GM21528 (cell line): ENCODE measurements at regions not wholly inside any gene's neighbourhood (a gene's known extent, or its start where the extent isn't known, plus 50 kb on each side); places are given as distances from the start of the nearest gene placed in this dataset.

Source experiments
- ATAC-seq: cut with Tn5 transposase; IDR thresholded peaks from one replicate; pipeline ENCODE4 v1.9.1; 2021; ENCODE audit warnings: mild to moderate bottlenecking, moderate library complexity; ENCODE audit not compliant: unreplicated experiment, low FRiP score

DNA sequence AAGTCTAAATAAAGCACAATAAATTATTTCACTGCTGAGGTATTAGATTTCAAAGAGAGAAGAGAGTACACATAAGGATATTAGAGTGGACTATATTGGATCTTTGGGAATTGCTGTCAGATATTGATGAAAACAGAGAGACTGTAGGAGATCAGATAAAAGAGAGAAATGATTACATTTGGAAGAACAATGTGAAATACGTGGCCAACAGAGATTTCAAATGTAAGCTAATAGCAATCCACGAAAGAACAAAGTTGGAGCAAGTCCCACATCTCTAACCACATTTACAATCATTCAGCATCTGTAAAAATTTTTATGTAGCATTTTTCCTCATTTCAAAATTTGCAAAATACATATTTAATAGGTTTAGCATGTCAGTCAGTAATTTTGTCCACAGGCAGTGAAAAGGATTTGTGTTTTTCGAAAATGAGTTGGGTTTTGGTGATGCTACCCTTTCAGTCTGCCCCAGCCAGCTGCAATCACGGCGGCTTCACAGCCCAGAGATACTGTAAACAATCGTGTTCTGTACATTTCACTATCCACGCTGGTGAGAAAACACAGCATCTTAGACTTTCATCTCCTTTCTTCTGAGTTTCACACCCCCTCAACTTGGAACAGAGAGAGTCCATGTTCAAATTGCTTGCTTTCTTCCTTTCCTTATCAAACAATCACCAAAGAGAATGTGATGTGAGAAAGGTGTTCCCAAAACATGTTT is 209.1 kb upstream of the LYPLAL1 start:
- ATAC-seq, result no peak

DNA sequence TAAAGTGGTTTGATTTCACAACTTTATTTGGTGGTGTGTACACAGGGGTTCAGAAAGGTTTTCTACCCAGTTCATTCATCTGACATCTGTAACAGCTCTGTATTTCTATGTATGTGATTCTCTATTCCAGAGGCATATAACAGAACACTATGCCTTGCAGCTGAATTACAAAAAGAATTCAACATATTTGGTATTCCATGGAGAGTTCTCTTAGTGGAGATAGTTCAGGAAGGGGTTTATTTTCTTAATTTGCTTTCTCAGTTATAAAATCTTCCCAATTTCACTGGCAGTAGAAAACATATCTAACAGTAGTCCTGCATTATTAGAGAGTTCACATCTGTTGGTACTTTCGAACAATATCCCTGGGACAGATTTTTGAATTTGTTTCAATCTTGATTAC is 207.9 kb upstream of the LYPLAL1 start:
- ATAC-seq, result no peak

DNA sequence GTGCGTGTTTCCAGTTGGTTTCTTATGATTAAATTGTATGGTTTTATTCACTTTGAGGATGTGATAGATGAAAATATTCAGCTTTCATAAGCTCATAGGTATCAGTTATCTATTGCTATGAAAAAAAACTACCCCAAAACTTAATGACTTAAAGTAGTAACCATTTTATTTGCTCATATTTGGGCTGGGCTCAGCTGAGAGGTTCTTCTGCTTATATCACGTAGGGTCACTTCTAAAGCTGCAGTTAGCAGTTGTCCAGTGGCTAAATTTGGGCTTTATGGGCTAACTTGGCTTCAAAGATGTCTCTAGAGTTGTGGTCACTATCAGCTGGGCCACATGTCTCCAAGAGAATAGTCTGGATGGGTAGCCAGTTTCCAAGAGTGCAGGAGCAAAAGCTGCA is 206.4 kb upstream of the LYPLAL1 start:
- ATAC-seq, result no peak

DNA sequence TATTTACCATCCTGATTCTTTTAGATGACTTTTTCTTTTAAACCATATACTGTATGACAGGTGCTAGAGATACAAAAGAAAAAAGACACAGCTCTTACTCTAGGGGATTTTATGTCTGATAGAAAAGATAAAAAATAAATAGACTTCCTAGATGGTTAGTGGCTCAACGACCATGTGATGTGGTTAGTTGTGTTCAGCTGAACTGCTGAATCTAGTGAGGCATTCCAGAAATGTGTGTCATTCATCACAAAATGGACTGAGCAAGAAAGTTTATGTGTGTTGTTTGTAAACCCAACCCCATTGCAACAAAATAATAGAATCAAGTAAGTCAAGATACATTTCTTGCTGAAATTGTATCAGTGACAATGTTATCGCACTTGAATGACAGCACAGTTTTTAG is 205.8 kb upstream of the LYPLAL1 start:
- ATAC-seq, result no peak

DNA sequence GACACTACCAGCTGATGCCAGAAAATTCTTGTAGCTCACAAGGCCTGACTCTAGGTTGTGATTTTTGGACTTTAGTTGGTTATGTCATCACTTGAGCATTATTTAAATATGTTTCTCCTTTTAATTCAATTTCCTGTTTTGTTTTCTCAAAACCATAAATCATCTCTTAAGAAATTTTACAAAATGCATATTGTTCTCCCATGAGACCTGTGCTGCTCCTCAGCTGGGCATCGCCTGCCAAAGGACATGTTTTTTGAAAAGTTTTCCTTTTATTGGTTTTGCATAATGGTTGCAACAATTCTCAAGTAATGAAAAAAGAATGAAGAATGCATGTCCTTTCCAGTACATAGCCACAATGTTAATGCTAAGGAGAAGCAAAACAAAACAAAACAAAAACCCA is 204.7 kb upstream of the LYPLAL1 start:
- no peak for ATAC-seq

DNA sequence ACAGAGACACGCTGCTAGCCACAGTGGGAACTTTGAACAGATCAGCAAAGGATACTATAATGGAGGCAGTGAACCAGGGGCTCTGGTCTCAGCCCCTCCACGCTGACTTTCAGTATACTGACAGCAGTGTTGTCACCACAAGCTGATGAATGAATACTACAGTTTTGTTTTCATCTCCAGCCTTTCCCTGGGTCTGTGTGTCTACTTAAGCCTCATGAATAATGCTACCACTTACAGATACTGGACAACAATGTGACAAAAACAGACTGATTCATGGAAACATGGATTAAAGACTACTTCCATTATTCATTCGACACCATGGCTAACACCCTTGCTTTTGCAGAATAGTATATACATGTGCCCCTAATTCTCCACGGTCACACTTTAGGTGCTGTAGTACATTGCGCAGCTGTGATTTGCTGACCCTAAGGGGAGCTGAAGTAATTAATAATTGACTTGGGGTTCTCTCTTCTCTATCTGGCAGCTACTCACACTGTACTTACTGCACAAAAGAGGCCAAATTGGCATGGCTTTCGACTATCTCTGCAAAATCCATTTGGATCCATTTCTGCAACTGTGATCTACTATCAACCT is 203.2 kb upstream of the LYPLAL1 start:
- no peak for ATAC-seq

DNA sequence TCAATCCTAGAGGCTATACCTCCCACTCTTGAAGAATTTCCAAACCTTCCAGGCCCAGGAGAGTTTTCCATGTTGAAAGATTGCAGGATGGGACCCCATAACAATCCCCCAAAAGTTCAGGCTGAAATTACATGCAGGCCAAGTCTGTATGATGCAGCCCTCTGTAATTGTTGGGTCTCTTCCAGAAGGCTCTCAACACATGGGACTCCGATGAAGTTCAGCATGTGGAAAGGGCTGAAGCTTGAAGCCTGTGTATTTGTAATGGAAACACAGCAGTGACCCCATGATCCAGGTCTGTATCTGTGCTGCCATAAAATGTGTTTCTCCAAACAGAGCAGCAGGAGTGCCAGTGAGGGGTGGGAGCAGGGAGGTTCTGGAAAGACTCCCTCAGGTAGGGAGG is 202.5 kb upstream of the LYPLAL1 start:
- no peak for ATAC-seq

DNA sequence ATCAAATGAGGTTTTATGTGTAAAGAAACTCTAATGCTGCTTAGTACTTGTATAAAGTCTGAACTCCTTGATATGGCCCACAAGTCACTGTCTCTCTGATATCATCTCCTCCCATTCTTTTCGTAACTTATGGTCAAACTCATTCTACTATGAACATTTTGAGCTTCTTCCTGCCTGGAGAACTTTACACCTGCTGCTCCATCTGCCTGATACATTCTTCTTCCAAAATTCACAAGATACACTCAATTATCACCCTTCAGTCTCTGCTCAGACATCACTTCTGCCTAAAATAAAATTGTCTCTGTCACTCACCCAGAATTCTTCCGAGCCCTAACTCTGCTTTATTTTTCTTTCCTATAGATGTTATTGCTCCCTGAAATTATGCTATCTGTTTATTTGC is 192.8 kb upstream of the LYPLAL1 start:
- ATAC-seq, result no peak

DNA sequence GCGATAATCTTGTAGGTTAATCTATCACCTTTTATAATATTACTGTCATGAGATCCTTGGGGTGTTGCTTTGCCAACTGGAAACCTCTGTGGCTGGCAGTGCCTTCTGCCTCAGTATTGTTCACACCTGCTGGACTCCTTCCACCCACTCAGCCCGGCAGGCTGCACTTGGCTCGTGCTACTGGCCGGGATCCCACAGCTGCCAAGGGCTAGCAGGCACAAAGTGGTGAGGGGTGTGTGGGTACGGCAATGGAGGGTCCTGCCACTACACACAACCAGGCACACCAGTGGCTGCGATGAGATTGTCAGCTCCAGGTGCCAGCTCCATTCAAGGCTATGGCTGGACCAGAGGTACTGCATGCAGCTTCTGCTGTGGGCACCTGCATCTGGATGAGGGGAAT is 191.2 kb upstream of the LYPLAL1 start:
- no peak for ATAC-seq

DNA sequence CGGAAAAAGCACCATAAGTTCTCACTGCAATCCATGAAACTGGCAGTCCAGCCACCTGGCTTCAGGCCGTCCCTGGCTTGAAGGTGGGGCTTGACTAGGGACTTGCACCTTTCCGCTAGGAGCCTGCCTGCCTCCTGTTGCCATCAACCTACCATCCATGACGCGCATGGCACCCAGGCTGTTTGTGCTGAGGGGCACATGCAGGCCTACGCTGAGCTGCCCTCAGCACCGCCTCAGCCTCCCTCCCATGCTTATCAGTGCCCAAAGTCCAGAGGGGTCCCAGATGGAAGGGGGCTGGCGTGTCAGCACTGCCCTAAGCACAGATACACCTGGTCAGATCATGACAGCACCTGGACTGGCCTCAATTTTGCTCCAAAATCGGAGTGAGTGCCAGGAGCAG is 190.2 kb upstream of the LYPLAL1 start:
- ATAC-seq, result no peak

DNA sequence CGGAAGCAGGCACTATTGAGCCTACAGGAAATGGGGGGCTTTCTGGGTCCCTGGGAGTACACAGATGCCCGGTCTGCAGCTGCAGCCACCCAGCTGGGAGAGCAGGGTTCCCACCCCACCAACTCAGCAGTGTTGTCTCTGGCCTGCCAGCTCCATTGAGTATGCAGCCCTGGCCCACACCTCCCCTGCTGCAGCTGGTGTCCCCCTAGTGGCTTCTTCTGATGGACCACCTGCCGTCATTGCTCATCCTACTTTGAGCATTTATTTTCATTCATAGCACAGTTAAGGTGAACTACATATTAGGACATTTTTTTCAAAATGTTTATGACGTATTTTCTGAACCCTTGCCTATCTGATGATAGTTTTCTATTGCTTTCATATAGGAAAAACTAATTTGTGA is 189.8 kb upstream of the LYPLAL1 start:
- ATAC-seq, result no peak

DNA sequence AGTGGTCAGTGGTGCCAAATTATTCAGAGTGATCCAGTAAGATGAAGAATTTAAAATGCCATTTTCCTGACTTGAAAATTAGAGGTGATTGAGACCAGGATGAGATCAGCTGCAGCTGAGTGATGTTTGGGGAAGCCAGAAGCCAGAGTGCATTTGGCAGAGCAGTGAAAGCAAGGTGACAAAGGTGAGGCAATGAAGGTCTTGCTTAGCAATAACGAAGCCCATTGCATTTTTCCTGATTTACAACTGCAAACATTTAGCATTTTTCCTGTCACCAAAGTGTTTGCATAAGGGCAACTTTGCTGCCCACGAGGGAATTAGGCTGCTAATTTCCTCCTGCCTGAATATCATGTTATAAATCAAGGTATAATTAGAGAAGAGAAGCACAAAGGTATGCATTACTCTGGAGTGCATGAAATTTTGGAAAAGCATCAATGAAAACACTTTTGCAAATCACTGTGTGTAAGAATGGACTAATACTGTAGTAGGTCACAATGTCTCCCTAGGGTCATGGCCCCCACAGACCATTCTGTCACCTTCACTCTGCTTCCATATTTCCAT is 188.2 kb upstream of the LYPLAL1 start:
- no peak for ATAC-seq

DNA sequence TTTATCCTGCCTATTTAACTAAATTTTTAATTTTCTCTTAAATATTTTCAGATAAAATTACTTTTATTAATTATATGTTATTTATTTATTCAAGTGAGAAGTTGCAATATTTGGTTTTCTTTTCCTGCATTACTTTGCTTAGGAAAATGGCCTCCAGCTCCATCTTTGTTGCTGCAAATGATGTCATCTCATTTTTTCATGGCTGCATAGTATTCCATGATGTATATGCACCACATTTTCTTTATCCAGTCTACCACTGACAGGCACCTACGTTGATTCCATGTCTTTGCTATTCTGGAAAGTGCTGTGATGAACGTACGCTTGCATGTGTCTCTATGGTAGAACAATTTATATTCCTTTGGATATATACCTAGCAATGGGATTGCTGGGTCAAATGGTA is 186.9 kb upstream of the LYPLAL1 start:
- no peak for ATAC-seq

DNA sequence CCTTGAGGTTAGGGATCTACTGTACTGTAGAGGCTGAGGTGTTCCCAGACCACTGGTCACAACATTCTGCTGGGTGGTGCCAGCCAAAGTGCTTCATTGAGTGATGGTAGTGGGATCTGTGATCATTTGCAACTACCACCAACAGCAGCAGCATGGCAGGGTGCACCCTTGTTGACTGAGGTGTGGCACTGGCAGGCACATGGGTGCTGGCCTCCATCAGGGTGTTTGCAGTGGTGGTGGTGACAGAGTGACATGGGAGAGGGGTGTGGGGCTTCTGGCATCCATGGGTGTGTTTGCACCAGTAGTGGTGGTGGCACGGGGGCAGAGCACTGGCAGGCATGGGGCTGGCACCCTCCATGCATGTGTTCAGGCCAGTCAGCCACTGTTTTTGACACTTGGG is 183.7 kb upstream of the LYPLAL1 start:
- no peak for ATAC-seq

DNA sequence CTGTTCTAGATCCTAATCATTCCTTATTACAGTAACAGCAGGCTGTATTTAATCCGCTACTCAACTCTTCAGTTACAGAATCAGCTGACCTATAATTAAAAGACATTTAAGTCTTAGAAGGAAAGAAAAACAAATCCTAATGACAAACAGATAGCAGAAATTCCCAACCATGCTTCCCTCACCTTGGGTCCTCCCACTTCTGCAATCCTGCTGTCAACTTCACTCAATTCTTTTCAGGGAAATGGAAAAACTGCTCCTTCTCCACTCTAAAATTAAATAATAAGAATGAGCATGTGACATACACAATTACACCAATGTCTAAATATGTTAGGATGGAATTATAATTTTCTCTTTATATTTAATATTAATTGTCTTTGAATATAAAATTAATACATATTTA is 182.6 kb upstream of the LYPLAL1 start:
- no peak for ATAC-seq

DNA sequence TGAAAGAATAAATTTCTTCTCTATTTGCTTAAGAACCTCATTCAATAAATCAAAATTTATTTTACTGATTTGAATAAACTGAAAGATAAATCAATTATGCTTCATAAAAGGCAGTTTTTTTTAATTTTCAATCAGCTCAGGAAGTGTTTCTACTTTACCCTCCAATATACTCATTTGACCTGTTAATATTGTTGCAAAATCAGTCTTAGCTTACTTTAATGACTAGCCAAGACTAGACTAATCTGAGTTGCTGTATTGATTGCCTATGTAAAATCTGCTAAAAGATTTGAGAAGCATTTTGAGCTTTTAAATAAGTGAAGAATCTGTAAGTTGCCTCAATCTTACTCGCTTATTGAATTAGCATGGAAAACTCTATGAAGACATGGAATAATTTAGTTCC is 179.1 kb upstream of the LYPLAL1 start:
- ATAC-seq, result no peak

DNA sequence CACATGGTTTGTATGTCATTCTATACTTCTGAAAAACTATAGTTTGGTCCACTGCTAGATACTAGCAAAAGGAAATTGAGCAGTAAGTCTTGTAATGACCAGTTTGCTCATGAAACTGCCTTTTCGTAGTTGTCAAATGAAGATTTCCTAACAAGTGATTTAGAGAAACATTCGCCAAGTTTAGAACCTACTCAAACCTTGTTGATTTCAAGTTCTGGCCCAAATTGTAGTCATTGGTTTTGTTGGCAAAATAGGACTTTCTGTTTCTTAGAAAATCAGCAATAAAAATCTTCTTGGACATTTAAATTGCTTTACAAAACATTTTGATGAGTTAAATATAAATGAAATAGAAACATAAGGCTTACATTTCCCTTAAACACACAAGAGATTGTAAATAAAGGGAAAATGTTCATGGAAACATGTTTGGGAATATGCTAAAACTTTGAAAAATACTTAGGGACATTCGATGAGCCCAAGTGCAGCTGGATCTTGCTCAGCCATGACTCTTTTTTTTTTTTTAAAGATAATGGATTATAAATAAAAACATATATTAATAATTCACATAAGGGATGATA is 178.5 kb upstream of the LYPLAL1 start:
- ATAC-seq, result no peak

DNA sequence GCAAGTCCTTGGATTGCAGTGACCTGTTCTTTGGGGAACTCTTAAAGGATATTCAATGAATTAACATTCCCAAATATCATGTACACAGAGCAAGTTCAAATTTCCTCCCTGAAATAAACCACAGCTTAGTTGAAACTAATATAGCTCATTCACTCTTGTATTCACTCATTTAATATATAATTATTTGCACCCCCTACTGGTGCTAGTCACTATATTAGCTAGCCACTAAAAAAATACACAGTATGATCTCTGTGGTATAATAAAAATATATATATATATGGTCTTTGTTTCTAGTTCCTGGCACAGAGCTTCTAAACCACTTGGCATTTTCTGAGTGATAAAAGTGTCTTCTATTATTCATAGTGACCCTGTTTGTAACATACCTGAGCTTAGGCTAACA is 177.3 kb upstream of the LYPLAL1 start:
- no peak for ATAC-seq

DNA sequence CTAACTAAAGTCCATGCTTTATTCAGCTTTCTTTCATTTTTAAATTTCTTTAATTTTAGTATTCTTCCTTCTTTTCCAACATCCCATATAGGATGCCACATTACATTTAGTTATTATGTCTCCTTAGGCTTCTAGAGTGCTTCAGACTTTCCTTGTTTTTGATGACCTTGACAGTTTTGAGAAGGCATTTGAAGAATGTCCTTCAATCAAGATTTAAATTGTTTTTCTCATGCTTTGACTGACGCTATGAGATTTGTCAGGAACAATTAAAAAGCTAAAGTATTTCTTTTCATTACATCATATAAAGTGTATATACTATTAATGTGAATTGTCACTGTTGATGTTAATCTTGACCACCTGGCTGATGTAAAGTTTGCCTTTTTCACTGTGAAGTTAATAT is 173.7 kb upstream of the LYPLAL1 start:
- ATAC-seq, result no peak

DNA sequence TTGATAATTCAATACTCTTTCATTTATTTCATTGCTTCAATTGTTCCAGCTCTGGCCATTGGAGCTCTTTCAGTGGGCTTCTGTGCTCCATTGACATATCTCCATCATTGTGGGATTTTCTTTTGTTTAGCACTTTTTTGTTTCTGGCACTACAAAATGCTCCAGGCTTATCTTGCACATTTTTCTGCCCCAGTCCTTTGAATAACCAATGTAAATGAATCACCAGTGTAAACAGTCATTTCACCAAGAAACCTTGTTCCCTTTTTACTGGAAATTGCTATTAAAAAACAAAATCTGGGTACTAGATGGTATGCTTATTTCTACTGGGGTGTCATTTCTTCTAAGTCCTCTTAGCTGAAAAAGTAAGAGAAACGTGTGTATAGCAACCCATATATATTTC is 173.0 kb upstream of the LYPLAL1 start:
- no peak for ATAC-seq

DNA sequence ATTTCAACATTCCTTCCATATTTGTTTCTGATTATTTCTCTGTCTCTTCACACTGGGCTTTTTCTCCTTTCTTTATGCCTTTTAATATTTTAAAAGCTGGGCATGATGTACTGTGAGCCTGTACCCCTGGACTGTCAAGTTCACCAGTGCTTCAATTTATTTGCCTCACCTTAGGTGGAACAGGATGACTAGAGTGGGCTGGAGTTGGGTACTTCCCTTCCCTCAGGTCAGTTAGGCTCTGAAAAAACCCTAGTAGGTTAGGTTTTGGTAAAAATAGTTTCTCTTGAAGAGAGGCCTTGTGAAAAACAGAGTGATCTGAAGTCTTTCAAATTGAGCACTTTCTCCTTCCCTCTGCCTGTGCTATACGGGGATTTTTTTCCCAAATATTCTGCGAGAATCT is 163.0 kb upstream of the LYPLAL1 start:
- no peak for ATAC-seq

DNA sequence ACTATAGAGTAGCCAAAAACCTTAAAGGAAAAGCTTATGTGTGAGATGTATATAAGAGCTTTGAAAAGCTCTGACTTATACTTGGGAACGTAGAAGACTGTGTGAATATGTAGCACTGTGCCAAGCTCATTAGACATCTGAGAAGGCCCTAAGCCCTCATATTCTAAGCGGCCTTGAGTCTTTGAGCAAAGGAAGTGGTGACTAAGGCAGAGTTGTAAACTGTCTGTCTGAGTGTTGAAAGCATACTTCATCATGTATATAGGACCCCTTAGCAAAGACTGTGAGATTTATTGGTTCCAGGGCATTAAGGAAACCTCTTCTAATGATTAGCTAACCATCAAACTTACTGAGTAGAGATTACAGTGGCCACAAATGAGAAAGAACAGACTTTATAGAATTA is 153.3 kb upstream of the LYPLAL1 start:
- no peak for ATAC-seq
